ENCODE measurements at regions not wholly inside any gene's neighbourhood (a gene's known extent, or its start where the extent isn't known, plus 50 kb on each side); places are given as distances from the start of the nearest gene placed in this dataset.

GRCh38 chr12:94059394-94060368 lies 88.7 kb upstream of the PLXNC1 start:
- Histone ChIP-seq H3K4me3 (ENCODE audit: low read length in 2 of 2) (no peak overlapping the region), H3K27ac (ENCODE audit: low read depth in 1 of 2, low read length in 1 of 2) (no peak overlapping the region), H3K9me3 (ENCODE audit: control insufficient read depth in 2 of 2, insufficient read depth in 1 of 2, low read length in 1 of 2) (peaks cover 0 to 6% of the 10 kb centered on the region in 2 donors), H3K27me3 (ENCODE audit: control insufficient read depth in 2 of 2, insufficient read depth in 1 of 2, low read length in 1 of 2) (no peaks in the 10 kb centered on the region), H3K36me3 (ENCODE audit: control insufficient read depth in 2 of 2, insufficient read depth in 2 of 2, low read length in 1 of 2) (no peaks in the 10 kb centered on the region), H3K4me1 (ENCODE audit: control insufficient read depth in 2 of 2, insufficient read depth in 2 of 2, low read length in 2 of 2) (no peaks in the 10 kb centered on the region)
- DNase-seq (ENCODE audit: low read depth in 6 of 9, low spot score in 9 of 9), result no peak
- 94% methylated on average over 5 of the region's 5 CpGs for WGBS

DNA sequence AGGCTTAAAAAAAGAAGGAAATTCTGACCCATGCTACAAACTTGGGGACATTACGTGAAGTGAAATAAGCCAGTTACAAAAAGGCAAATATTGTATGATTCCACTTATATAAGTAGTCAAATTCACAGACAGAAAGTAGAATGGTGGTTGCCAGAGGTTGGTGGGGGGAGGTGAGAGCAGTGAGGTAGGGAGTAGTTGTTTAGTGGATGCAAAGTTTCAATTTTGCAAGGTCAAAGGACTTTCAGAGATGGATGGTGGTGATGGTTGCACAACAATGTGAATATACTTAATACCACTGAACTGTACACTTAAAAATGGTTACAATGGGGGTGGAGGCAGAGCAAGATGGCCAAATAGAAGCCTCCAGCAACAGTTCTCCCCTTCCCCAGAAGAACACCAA lies 86.2 kb upstream of the PLXNC1 start:
- H3K4me3 ChIP-seq (ENCODE audit: low read length in 2 of 2), result no peak overlapping the region
- H3K9me3 ChIP-seq (ENCODE audit: control insufficient read depth in 2 of 2, insufficient read depth in 1 of 2, low read length in 1 of 2), result peaks cover 0 to 4% of the 10 kb centered on the region in 2 donors
- H3K27me3 ChIP-seq (ENCODE audit: control insufficient read depth in 2 of 2, insufficient read depth in 1 of 2, low read length in 1 of 2), result no peaks in the 10 kb centered on the region
- DNase-seq (ENCODE audit: low read depth in 6 of 9, low spot score in 9 of 9), result no peak
- H3K36me3 ChIP-seq (ENCODE audit: control insufficient read depth in 2 of 2, insufficient read depth in 2 of 2, low read length in 1 of 2), result no peaks in the 10 kb centered on the region
- no peaks in the 10 kb centered on the region for H3K4me1 ChIP-seq (ENCODE audit: control insufficient read depth in 2 of 2, insufficient read depth in 2 of 2, low read length in 2 of 2)
- 97% methylated on average over 1 of the region's 1 CpG for WGBS
- H3K27ac ChIP-seq (ENCODE audit: low read depth in 1 of 2, low read length in 1 of 2), result no peak overlapping the region

- WGBS, result 97% methylated on average over 4 of the region's 4 CpGs
- Histone ChIP-seq H3K27ac (ENCODE audit: low read depth in 1 of 2, low read length in 1 of 2) (no peak overlapping the region), H3K4me1 (ENCODE audit: control insufficient read depth in 2 of 2, insufficient read depth in 2 of 2, low read length in 2 of 2) (no peaks in the 10 kb centered on the region), H3K9me3 (ENCODE audit: control insufficient read depth in 2 of 2, insufficient read depth in 1 of 2, low read length in 1 of 2) (peaks cover 0 to 4% of the 10 kb centered on the region in 2 donors), H3K27me3 (ENCODE audit: control insufficient read depth in 2 of 2, insufficient read depth in 1 of 2, low read length in 1 of 2) (no peaks in the 10 kb centered on the region), H3K36me3 (ENCODE audit: control insufficient read depth in 2 of 2, insufficient read depth in 2 of 2, low read length in 1 of 2) (no peaks in the 10 kb centered on the region), H3K4me3 (ENCODE audit: low read length in 2 of 2) (no peak overlapping the region)
- DNase-seq (ENCODE audit: low read depth in 6 of 9, low spot score in 9 of 9), result no peak
Measured at GRCh38 chr12:94062796-94063635, 85.4 kb upstream of the PLXNC1 start.

GRCh38 chr12:94070520-94070919 lies 77.9 kb upstream of the PLXNC1 start:
- Histone ChIP-seq H3K4me1 (ENCODE audit: control insufficient read depth in 2 of 2, insufficient read depth in 2 of 2, low read length in 2 of 2) (peaks cover 23 to 35% of the 10 kb centered on the region in 2 donors), H3K27me3 (ENCODE audit: control insufficient read depth in 2 of 2, insufficient read depth in 1 of 2, low read length in 1 of 2) (no peaks in the 10 kb centered on the region), H3K36me3 (ENCODE audit: control insufficient read depth in 2 of 2, insufficient read depth in 2 of 2, low read length in 1 of 2) (no peaks in the 10 kb centered on the region), H3K4me3 (ENCODE audit: low read length in 2 of 2) (no peak overlapping the region), H3K9me3 (ENCODE audit: control insufficient read depth in 2 of 2, insufficient read depth in 1 of 2, low read length in 1 of 2) (peaks cover 0 to 3% of the 10 kb centered on the region in 2 donors), H3K27ac (ENCODE audit: low read depth in 1 of 2, low read length in 1 of 2) (no peak overlapping the region)
- WGBS, result 95% methylated on average over 5 of the region's 5 CpGs
- DNase-seq (ENCODE audit: low read depth in 6 of 9, low spot score in 9 of 9), result no peak

DNA sequence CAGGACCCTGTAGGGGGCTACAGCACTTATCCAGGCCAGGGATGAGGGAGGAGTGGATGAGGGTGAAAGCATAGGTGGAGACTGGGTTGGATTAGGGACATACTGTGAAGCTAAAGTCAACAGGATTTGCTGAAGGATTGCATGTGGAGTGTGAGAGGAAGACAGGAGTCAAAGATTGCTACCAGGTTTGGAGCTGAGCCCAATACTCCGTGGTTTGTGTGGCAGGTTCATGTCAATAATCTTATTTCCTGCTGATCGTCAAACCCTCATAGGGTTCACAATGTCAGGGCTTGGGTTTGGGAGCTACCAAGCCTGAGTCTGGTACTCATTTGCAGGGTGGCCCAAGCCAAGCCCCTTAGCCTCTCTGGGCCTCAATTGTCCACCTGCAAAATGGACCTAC lies 77.1 kb upstream of the PLXNC1 start:
- H3K27ac ChIP-seq (ENCODE audit: low read depth in 1 of 2, low read length in 1 of 2), result no peak overlapping the region
- H3K4me3 ChIP-seq (ENCODE audit: low read length in 2 of 2), result no peak overlapping the region
- peaks cover 0 to 3% of the 10 kb centered on the region in 2 donors for H3K9me3 ChIP-seq (ENCODE audit: control insufficient read depth in 2 of 2, insufficient read depth in 1 of 2, low read length in 1 of 2)
- WGBS, result 6% methylated on average over 2 of the region's 2 CpGs
- peaks cover 23 to 37% of the 10 kb centered on the region in 2 donors for H3K4me1 ChIP-seq (ENCODE audit: control insufficient read depth in 2 of 2, insufficient read depth in 2 of 2, low read length in 2 of 2)
- no peaks in the 10 kb centered on the region for H3K27me3 ChIP-seq (ENCODE audit: control insufficient read depth in 2 of 2, insufficient read depth in 1 of 2, low read length in 1 of 2)
- no peaks in the 10 kb centered on the region for H3K36me3 ChIP-seq (ENCODE audit: control insufficient read depth in 2 of 2, insufficient read depth in 2 of 2, low read length in 1 of 2)
- no peak for DNase-seq (ENCODE audit: low read depth in 6 of 9, low spot score in 9 of 9)

GRCh38 chr12:94073441-94074051 lies 74.8 kb upstream of the PLXNC1 start:
- H3K27ac ChIP-seq (ENCODE audit: low read depth in 1 of 2, low read length in 1 of 2), result no peak overlapping the region
- 94% methylated on average over 9 of the region's 9 CpGs for WGBS
- no peaks in the 10 kb centered on the region for H3K36me3 ChIP-seq (ENCODE audit: control insufficient read depth in 2 of 2, insufficient read depth in 2 of 2, low read length in 1 of 2)
- peaks cover 34 to 49% of the 10 kb centered on the region in 2 donors for H3K4me1 ChIP-seq (ENCODE audit: control insufficient read depth in 2 of 2, insufficient read depth in 2 of 2, low read length in 2 of 2)
- peaks cover 0 to 3% of the 10 kb centered on the region in 2 donors for H3K9me3 ChIP-seq (ENCODE audit: control insufficient read depth in 2 of 2, insufficient read depth in 1 of 2, low read length in 1 of 2)
- DNase-seq (ENCODE audit: low read depth in 6 of 9, low spot score in 9 of 9), result no peak
- H3K4me3 ChIP-seq (ENCODE audit: low read length in 2 of 2), result no peak overlapping the region
- H3K27me3 ChIP-seq (ENCODE audit: control insufficient read depth in 2 of 2, insufficient read depth in 1 of 2, low read length in 1 of 2), result no peaks in the 10 kb centered on the region

- H3K4me1 ChIP-seq (ENCODE audit: control insufficient read depth in 2 of 2, insufficient read depth in 2 of 2, low read length in 2 of 2), result peaks cover 38 to 56% of the 10 kb centered on the region in 2 donors
- no peak overlapping the region for H3K4me3 ChIP-seq (ENCODE audit: low read length in 2 of 2)
- no peaks in the 10 kb centered on the region for H3K27me3 ChIP-seq (ENCODE audit: control insufficient read depth in 2 of 2, insufficient read depth in 1 of 2, low read length in 1 of 2)
- H3K27ac ChIP-seq (ENCODE audit: low read depth in 1 of 2, low read length in 1 of 2), result no peak overlapping the region
- peaks cover 0 to 3% of the 10 kb centered on the region in 2 donors for H3K9me3 ChIP-seq (ENCODE audit: control insufficient read depth in 2 of 2, insufficient read depth in 1 of 2, low read length in 1 of 2)
- H3K36me3 ChIP-seq (ENCODE audit: control insufficient read depth in 2 of 2, insufficient read depth in 2 of 2, low read length in 1 of 2), result no peaks in the 10 kb centered on the region
- no peak for DNase-seq (ENCODE audit: low read depth in 6 of 9, low spot score in 9 of 9)
- 92% methylated on average over 14 of the region's 14 CpGs for WGBS
Measured at GRCh38 chr12:94074216-94074979, 74.0 kb upstream of the PLXNC1 start.

GRCh38 chr12:94074980-94075629 lies 73.3 kb upstream of the PLXNC1 start:
- H3K9me3 ChIP-seq (ENCODE audit: control insufficient read depth in 2 of 2, insufficient read depth in 1 of 2, low read length in 1 of 2), result peaks cover 0 to 3% of the 10 kb centered on the region in 2 donors
- WGBS, result 63% methylated on average over 5 of the region's 5 CpGs
- DNase-seq (ENCODE audit: low read depth in 6 of 9, low spot score in 9 of 9), result peak in 4 of 9 donors; percentile 29 to 59 (median 34)
- H3K36me3 ChIP-seq (ENCODE audit: control insufficient read depth in 2 of 2, insufficient read depth in 2 of 2, low read length in 1 of 2), result no peaks in the 10 kb centered on the region
- H3K4me1 ChIP-seq (ENCODE audit: control insufficient read depth in 2 of 2, insufficient read depth in 2 of 2, low read length in 2 of 2), result peaks cover 38 to 60% of the 10 kb centered on the region in 2 donors
- H3K27me3 ChIP-seq (ENCODE audit: control insufficient read depth in 2 of 2, insufficient read depth in 1 of 2, low read length in 1 of 2), result no peaks in the 10 kb centered on the region
- H3K4me3 ChIP-seq (ENCODE audit: low read length in 2 of 2), result no peak overlapping the region
- H3K27ac ChIP-seq (ENCODE audit: low read depth in 1 of 2, low read length in 1 of 2), result no peak overlapping the region
